PC-3 (cell line): ENCODE measurements at regions not wholly inside any gene's neighbourhood (a gene's known extent, or its start where the extent isn't known, plus 50 kb on each side); places are given as distances from the start of the nearest gene placed in this dataset.

Experiments used
- ATAC-seq: fragments of 200-7000 bp; cut with Tn5 transposase; 2 replicates; pipeline ENCODE4 v1.9.1; 2020; ENCODE audit warnings: mild to moderate bottlenecking, moderate library complexity
- BruUV-seq: library from RNA; stranded (reverse); fragments of 400-500 nt; replicated peaks from 2 replicates; lab custom pipeline; 2021; lab: Mats Ljungman, UMichigan
- CTCF ChIA-PET: fragments of 300-600 bp; sonication (Branson Sonifier 250); formaldehyde crosslinking; loops from one replicate; lab custom pipeline; 2022; ENCODE audit warnings: antibody characterized with exemption; lab: Charles Lee
- POLR2A ChIA-PET: fragments of 300-600 bp; sonication (Branson Sonifier 250); formaldehyde crosslinking; loops from one replicate; lab custom pipeline; 2022; ENCODE audit warnings: antibody characterized with exemption; ENCODE audit not compliant: unreplicated experiment; lab: Charles Lee
- DNase-seq: peaks from one replicate; pipeline ENCODE4 v3.0.0-alpha.2; 2015
- H2AFZ ChIP-seq: fragments of 300-600 bp; sonication (generic); 2 replicates; pipeline ENCODE4 v1.6.0; 2016; ENCODE audit warnings: antibody characterized with exemption, low read length
- H3F3A ChIP-seq: fragments of 300-600 bp; sonication (generic); one replicate; pipeline ENCODE4 v1.6.0; 2017; ENCODE audit warnings: antibody characterized with exemption, low read length, control low read depth, mild to moderate bottlenecking; ENCODE audit not compliant: unreplicated experiment
- H3K27ac ChIP-seq: fragments of 300-600 bp; sonication (generic); 2 replicates; pipeline ENCODE4 v1.5.1; 2016; ENCODE audit warnings: mild to moderate bottlenecking, low read length
- H3K27me3 ChIP-seq: fragments of 300-600 bp; sonication (generic); 2 replicates; pipeline ENCODE4 v1.6.1; 2016; ENCODE audit warnings: low read length, mixed read lengths
- H3K36me3 ChIP-seq: fragments of 300-600 bp; sonication (generic); 2 replicates; pipeline ENCODE4 v1.6.1; 2016; ENCODE audit warnings: low read depth, mixed run types, low read length, mixed read lengths
- H3K4me1 ChIP-seq: fragments of 300-600 bp; sonication (generic); 2 replicates; pipeline ENCODE4 v1.5.1; 2016; ENCODE audit warnings: low read length; ENCODE audit not compliant: insufficient read depth
- H3K4me2 ChIP-seq: fragments of 300-600 bp; sonication (generic); 2 replicates; pipeline ENCODE4 v1.6.0; 2016; ENCODE audit warnings: low read length
- H3K4me3 ChIP-seq: fragments of 300-600 bp; sonication (generic); 2 replicates; pipeline ENCODE4 v1.5.1; 2016; ENCODE audit warnings: mild to moderate bottlenecking, low read length, mixed read lengths
- H3K79me2 ChIP-seq: fragments of 300-600 bp; sonication (generic); 2 replicates; pipeline ENCODE4 v1.6.1; 2017; ENCODE audit warnings: low read length, mixed read lengths
- H3K9ac ChIP-seq: fragments of 300-600 bp; sonication (generic); 2 replicates; pipeline ENCODE4 v1.6.0; 2016; ENCODE audit warnings: mild to moderate bottlenecking, low read length
- H3K9me2 ChIP-seq: fragments of 300-600 bp; sonication (generic); replicated peaks from 2 replicates; pipeline ENCODE4 v1.6.1; 2016; ENCODE audit warnings: mixed run types, low read length, mixed read lengths
- H3K9me3 ChIP-seq: fragments of 300-600 bp; sonication (generic); 2 replicates; pipeline ENCODE4 v1.6.1; 2016; ENCODE audit warnings: low read length, mixed read lengths
- H4K20me1 ChIP-seq: fragments of 300-600 bp; sonication (generic); 2 replicates; pipeline ENCODE4 v1.6.1; 2016; ENCODE audit warnings: low read length, mixed read lengths
- EZH2 ChIP-seq: fragments of 300-600 bp; sonication (generic); IDR thresholded peaks from one replicate; pipeline ENCODE4 v1.6.1; 2017; ENCODE audit warnings: antibody characterized with exemption, mild to moderate bottlenecking, low read length; ENCODE audit not compliant: unreplicated experiment
- EZH2phosphoT487 ChIP-seq: fragments of 300-600 bp; sonication (generic); IDR thresholded peaks from 2 replicates; pipeline ENCODE4 v1.6.1; 2018; ENCODE audit warnings: mild to moderate bottlenecking, antibody characterized with exemption, low read length, borderline replicate concordance
- intact Hi-C: fragments of 100-400 bp; cut with micrococcal nuclease; formaldehyde crosslinking; loops from 2 replicates; pipeline ENCODE4 v1.9.0; 2023
- TF ChIP-seq, protein P1 (sequence below): fragments of 300-600 bp; sonication (generic); conservative IDR thresholded peaks from 2 replicates; pipeline ENCODE4 v1.5.1; 2017; ENCODE audit warnings: antibody characterized with exemption, low read depth, mild to moderate bottlenecking, low read length

- H2AFZ ChIP-seq, result no peak overlapping the region
Observed at GRCh38 chr4:107115185-107115847, 79.2 kb upstream of the DKK2 start.

DNA sequence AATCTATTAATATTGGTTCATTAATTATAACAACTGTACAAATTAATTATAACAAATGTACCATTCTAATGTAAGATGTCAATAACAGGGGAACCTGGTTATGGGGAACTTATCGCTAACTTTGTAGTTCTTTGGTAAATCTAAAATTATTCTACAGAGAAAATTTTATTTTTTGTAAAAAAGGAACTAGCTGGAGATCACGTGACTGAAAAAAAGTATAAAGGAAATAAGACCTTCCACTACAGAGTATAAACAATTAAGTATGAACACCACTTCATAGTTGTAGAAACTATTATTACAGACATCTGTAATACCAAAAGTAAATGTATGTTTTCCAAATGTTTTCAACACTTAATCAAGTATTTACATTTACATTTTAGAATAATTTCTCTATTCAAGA is 77.9 kb upstream of the DKK2 start:
- Histone ChIP-seq H3K9ac (no peak overlapping the region), H3K9me3 (no peaks in the 10 kb centered on the region), H3K27me3 (no peaks in the 10 kb centered on the region), H3K4me2 (no peak overlapping the region), H3K4me3 (no peak overlapping the region), H3K4me1 (no peaks in the 10 kb centered on the region), H3K9me2 (no peaks in the 10 kb centered on the region), H3F3A (no peaks in the 10 kb centered on the region), H3K36me3 (no peaks in the 10 kb centered on the region), H4K20me1 (no peaks in the 10 kb centered on the region), H2AFZ (no peak overlapping the region), H3K79me2 (no peaks in the 10 kb centered on the region), H3K27ac (no peak overlapping the region)
- ChIA-PET CTCF (no interaction called here), POLR2A (no interaction called here)
- TF ChIP-seq, protein P1, sequence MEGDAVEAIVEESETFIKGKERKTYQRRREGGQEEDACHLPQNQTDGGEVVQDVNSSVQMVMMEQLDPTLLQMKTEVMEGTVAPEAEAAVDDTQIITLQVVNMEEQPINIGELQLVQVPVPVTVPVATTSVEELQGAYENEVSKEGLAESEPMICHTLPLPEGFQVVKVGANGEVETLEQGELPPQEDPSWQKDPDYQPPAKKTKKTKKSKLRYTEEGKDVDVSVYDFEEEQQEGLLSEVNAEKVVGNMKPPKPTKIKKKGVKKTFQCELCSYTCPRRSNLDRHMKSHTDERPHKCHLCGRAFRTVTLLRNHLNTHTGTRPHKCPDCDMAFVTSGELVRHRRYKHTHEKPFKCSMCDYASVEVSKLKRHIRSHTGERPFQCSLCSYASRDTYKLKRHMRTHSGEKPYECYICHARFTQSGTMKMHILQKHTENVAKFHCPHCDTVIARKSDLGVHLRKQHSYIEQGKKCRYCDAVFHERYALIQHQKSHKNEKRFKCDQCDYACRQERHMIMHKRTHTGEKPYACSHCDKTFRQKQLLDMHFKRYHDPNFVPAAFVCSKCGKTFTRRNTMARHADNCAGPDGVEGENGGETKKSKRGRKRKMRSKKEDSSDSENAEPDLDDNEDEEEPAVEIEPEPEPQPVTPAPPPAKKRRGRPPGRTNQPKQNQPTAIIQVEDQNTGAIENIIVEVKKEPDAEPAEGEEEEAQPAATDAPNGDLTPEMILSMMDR, result no peak
- no peak for TF ChIP-seq EZH2
- TF ChIP-seq EZH2phosphoT487, result no peak
- intact Hi-C loops, result no loop called here
- ATAC-seq, result no peak
- no TSS peak for BruUV-seq
- DNase-seq, result no peak

More at GRCh38 chr4:107115185-107115847, 79.2 kb upstream of the DKK2 start:
- DNase-seq (no peak), ATAC-seq (no peak)
- no peaks in the 10 kb centered on the region for H4K20me1 ChIP-seq
- POLR2A ChIA-PET, result no interaction called here
- no peak overlapping the region for H3K9ac ChIP-seq
- no peaks in the 10 kb centered on the region for H3K79me2 ChIP-seq
- CTCF ChIA-PET, result no interaction called here
- H3K4me3 ChIP-seq, result no peak overlapping the region
- TF ChIP-seq, protein P1, result no peak
- no peak for TF ChIP-seq EZH2phosphoT487
- TF ChIP-seq EZH2, result no peak
- H3K4me2 ChIP-seq, result no peak overlapping the region
- BruUV-seq, result no TSS peak
- no peaks in the 10 kb centered on the region for H3K9me3 ChIP-seq
- no peaks in the 10 kb centered on the region for H3K36me3 ChIP-seq
- H3K27me3 ChIP-seq, result no peaks in the 10 kb centered on the region
- no peaks in the 10 kb centered on the region for H3K9me2 ChIP-seq
- H3K27ac ChIP-seq, result no peak overlapping the region
- intact Hi-C loops, result no loop called here
- no peaks in the 10 kb centered on the region for H3K4me1 ChIP-seq
- no peaks in the 10 kb centered on the region for H3F3A ChIP-seq

- H3K4me2 ChIP-seq, result no peak overlapping the region
- ATAC-seq, result no peak
- TF ChIP-seq EZH2phosphoT487, result no peak
- no peaks in the 10 kb centered on the region for H3F3A ChIP-seq
- no peak overlapping the region for H3K27ac ChIP-seq
- H3K27me3 ChIP-seq, result no peaks in the 10 kb centered on the region
- H3K4me3 ChIP-seq, result no peak overlapping the region
- DNase-seq, result no peak
- no TSS peak for BruUV-seq
- no peaks in the 10 kb centered on the region for H3K36me3 ChIP-seq
- no peaks in the 10 kb centered on the region for H3K79me2 ChIP-seq
- no peak overlapping the region for H3K9ac ChIP-seq
- ChIA-PET POLR2A (no interaction called here), CTCF (no interaction called here)
- no peak overlapping the region for H2AFZ ChIP-seq
- no peaks in the 10 kb centered on the region for H3K4me1 ChIP-seq
- H3K9me3 ChIP-seq, result no peaks in the 10 kb centered on the region
- intact Hi-C loops, result no loop called here
- no peaks in the 10 kb centered on the region for H3K9me2 ChIP-seq
- no peaks in the 10 kb centered on the region for H4K20me1 ChIP-seq
Observed at GRCh38 chr4:107098401-107098800, 62.3 kb upstream of the DKK2 start.
